GM23338 (cell line): ENCODE measurements at regions not wholly inside any gene's neighbourhood (a gene's known extent, or its start where the extent isn't known, plus 50 kb on each side); places are given as distances from the start of the nearest gene placed in this dataset.

Source experiments
- ATAC-seq: fragments of 200-7000 bp; cut with Tn5 transposase; 3 replicates; pipeline ENCODE4 v1.9.1; 2020
- DNase-seq: peaks from one replicate; pipeline ENCODE4 v3.0.0-alpha.2; 2015; ENCODE audit warnings: low spot score
- H2AFZ ChIP-seq: fragments of 200-600 bp; sonication (generic); 2 replicates; pipeline ENCODE4 v1.8.0; 2016; ENCODE audit warnings: antibody characterized with exemption, mild to moderate bottlenecking, moderate library complexity
- H3F3A ChIP-seq: fragments of 200-600 bp; sonication (generic); replicated peaks from 2 replicates; pipeline ENCODE4 v1.8.0; 2017; ENCODE audit warnings: antibody characterized with exemption, mixed run types, low read depth
- H3K27ac ChIP-seq: fragments of 200-600 bp; sonication (generic); 2 replicates; pipeline ENCODE4 v1.6.1; 2016; ENCODE audit warnings: low read depth
- H3K27me3 ChIP-seq: fragments of 200-600 bp; sonication (generic); 2 replicates; pipeline ENCODE4 v1.8.0; 2016; ENCODE audit warnings: mild to moderate bottlenecking, mixed run types, moderate library complexity; ENCODE audit not compliant: insufficient read depth
- H3K36me3 ChIP-seq: fragments of 200-600 bp; sonication (generic); 2 replicates; pipeline ENCODE4 v1.8.0; 2016; ENCODE audit warnings: mild to moderate bottlenecking; ENCODE audit not compliant: insufficient read depth
- H3K4me1 ChIP-seq: fragments of 200-600 bp; sonication (generic); 2 replicates; pipeline ENCODE4 v1.8.0; 2016; ENCODE audit warnings: mild to moderate bottlenecking, moderate library complexity; ENCODE audit not compliant: insufficient read depth
- H3K4me2 ChIP-seq: fragments of 200-600 bp; sonication (generic); 2 replicates; pipeline ENCODE4 v1.7.1; 2017; ENCODE audit warnings: mixed run types
- H3K4me3 ChIP-seq: fragments of 200-600 bp; sonication (generic); 2 replicates; pipeline ENCODE4 v1.6.1; 2016; ENCODE audit warnings: mixed run types
- H3K79me2 ChIP-seq: fragments of 200-600 bp; sonication (generic); replicated peaks from 2 replicates; pipeline ENCODE4 v1.8.0; 2017; ENCODE audit warnings: mild to moderate bottlenecking; ENCODE audit not compliant: insufficient read depth
- H3K9me2 ChIP-seq: fragments of 200-600 bp; sonication (generic); 2 replicates; pipeline ENCODE4 v1.8.0; 2017; ENCODE audit not compliant: insufficient read depth
- H4K20me1 ChIP-seq: fragments of 200-600 bp; sonication (generic); replicated peaks from 2 replicates; pipeline ENCODE4 v1.8.0; 2017; ENCODE audit warnings: mild to moderate bottlenecking; ENCODE audit not compliant: insufficient read depth
- H3K27ac Mint-ChIP-seq: 2 replicates; pipeline ENCODE4 v1.8.0; 2020; ENCODE audit warnings: inconsistent platforms, mild to moderate bottlenecking, moderate library complexity, mixed read lengths
- H3K27me3 Mint-ChIP-seq: 3 replicates; pipeline ENCODE4 v1.8.0; 2022; ENCODE audit warnings: low read depth, mild to moderate bottlenecking, moderate library complexity, mixed read lengths, inconsistent platforms; ENCODE audit not compliant: insufficient read depth, poor library complexity
- H3K36me3 Mint-ChIP-seq: 3 replicates; pipeline ENCODE4 v1.8.0; 2021; ENCODE audit warnings: low read depth, mild to moderate bottlenecking, inconsistent platforms, moderate library complexity, mixed read lengths
- H3K4me1 Mint-ChIP-seq: 3 replicates; pipeline ENCODE4 v1.8.0; 2020; ENCODE audit warnings: mild to moderate bottlenecking, inconsistent platforms, mixed read lengths
- H3K4me3 Mint-ChIP-seq: 3 replicates; pipeline ENCODE4 v1.8.0; 2021; ENCODE audit warnings: moderate library complexity, mild to moderate bottlenecking, inconsistent platforms, mixed read lengths
- H3K9me3 Mint-ChIP-seq: 3 replicates; pipeline ENCODE4 v1.8.0; 2020; ENCODE audit warnings: moderate library complexity, mild to moderate bottlenecking, inconsistent platforms, mixed read lengths
- CREB1 ChIP-seq: fragments of 250-450 bp; sonication (Bioruptor Pico); IDR thresholded peaks from 2 replicates; pipeline ENCODE4 v1.5.0; 2020; ENCODE audit warnings: low read depth, mild to moderate bottlenecking, moderate library complexity
- CTCF ChIP-seq, 2 experiments: fragments of 200-600 bp in 1 of 2; sonication (generic) in 1 of 2; conservative IDR thresholded peaks; 2 replicates each; pipeline versions ENCODE4 v1.5.1 to v1.6.1; 2016 to 2017; ENCODE audit warnings: antibody characterized with exemption in 2 of 2, low read depth in 2 of 2, mild to moderate bottlenecking in 2 of 2, moderate library complexity in 1 of 2
- ETS1 ChIP-seq: IDR thresholded peaks from 2 replicates; pipeline ENCODE4 v1.6.1; 2016; ENCODE audit warnings: antibody characterized with exemption
- EZH2 ChIP-seq: fragments of 200-600 bp; sonication (generic); IDR thresholded peaks from one replicate; pipeline ENCODE4 v1.8.0; 2017; ENCODE audit warnings: antibody characterized with exemption, mild to moderate bottlenecking, low read depth; ENCODE audit not compliant: unreplicated experiment
- EZH2phosphoT487 ChIP-seq: fragments of 200-600 bp; sonication (generic); IDR thresholded peaks from one replicate; pipeline ENCODE4 v1.8.1; 2018; ENCODE audit warnings: antibody characterized with exemption; ENCODE audit not compliant: unreplicated experiment
- JUNB ChIP-seq: IDR thresholded peaks from one replicate; pipeline ENCODE4 v1.6.1; 2016; ENCODE audit warnings: antibody characterized with exemption; ENCODE audit not compliant: unreplicated experiment
- NANOG ChIP-seq: IDR thresholded peaks from 2 replicates; pipeline ENCODE4 v1.6.1; 2016; ENCODE audit warnings: antibody characterized with exemption, borderline replicate concordance
- POLR2AphosphoS5 ChIP-seq: IDR thresholded peaks from 2 replicates; pipeline ENCODE4 v1.6.1; 2016; ENCODE audit warnings: antibody characterized with exemption, low read depth
- REST ChIP-seq: IDR thresholded peaks from one replicate; pipeline ENCODE4 v1.6.1; 2018; ENCODE audit warnings: antibody characterized with exemption; ENCODE audit not compliant: unreplicated experiment
- STAT1 ChIP-seq: IDR thresholded peaks from one replicate; pipeline ENCODE4 v1.6.1; 2016; ENCODE audit warnings: antibody characterized with exemption; ENCODE audit not compliant: unreplicated experiment
- ZNF114 ChIP-seq: fragments of 250-450 bp; sonication (Bioruptor Pico); IDR thresholded peaks from 2 replicates; pipeline ENCODE4 v1.5.0; 2020; ENCODE audit warnings: mild to moderate bottlenecking, moderate library complexity
- ZNF331 ChIP-seq: fragments of 250-450 bp; sonication (Bioruptor Pico); IDR thresholded peaks from 2 replicates; pipeline ENCODE4 v1.5.0; 2020; ENCODE audit warnings: low read depth, mild to moderate bottlenecking, moderate library complexity

GRCh38 chr18:56373601-56374000 is 264.8 kb downstream of the TXNL1 start:
- Histone ChIP-seq H3K4me2 (no peak overlapping the region), H3F3A (no peaks in the 10 kb centered on the region), H3K36me3 (no peaks in the 10 kb centered on the region), H4K20me1 (no peaks in the 10 kb centered on the region), H3K79me2 (no peaks in the 10 kb centered on the region), H3K4me3 (no peak overlapping the region), H3K27me3 (no peaks in the 10 kb centered on the region), H3K27ac (no peak overlapping the region), H2AFZ (peak overlapping the region; percentile 48; the same call in 1 of the 2 replicates), H3K4me1 (0 out of 2 replicates have a peak, but pooled peaks cover 3% of the 10 kb centered on the region), H3K9me2 (no peaks in the 10 kb centered on the region)
- Mint-ChIP-seq H3K36me3 (no peaks in the 10 kb centered on the region), H3K27ac (no peak overlapping the region), H3K4me3 (no peak overlapping the region), H3K9me3 (no peaks in the 10 kb centered on the region), H3K4me1 (peaks cover 3% of the 10 kb centered on the region; the same call in 2 of the 3 replicates), H3K27me3 (no peaks in the 10 kb centered on the region)
- no peak for DNase-seq
- ATAC-seq: no peak
- TF ChIP-seq POLR2AphosphoS5 (no peak), EZH2 (no peak), CREB1 (CRISPR knock-in tag) (no peak), CTCF (conservative IDR thresholded peaks at IDR 0.05; ENCODE audit: low read depth in 2 of 2) (no peak), ZNF331 (CRISPR knock-in tag) (no peak), STAT1 (no peak), NANOG (no peak), EZH2phosphoT487 (no peak), JUNB (no peak), REST (no peak), ZNF114 (CRISPR knock-in tag) (no peak)

GRCh38 chr18:56368066-56368465 is 270.3 kb downstream of the TXNL1 start:
- no peaks in the 10 kb centered on the region for H3K27me3 Mint-ChIP-seq
- Histone ChIP-seq H3F3A (no peaks in the 10 kb centered on the region), H3K4me3 (no peak overlapping the region), H4K20me1 (no peaks in the 10 kb centered on the region), H3K9me2 (peaks cover 10% of the 10 kb centered on the region), H3K27me3 (no peaks in the 10 kb centered on the region), H2AFZ (no peak overlapping the region), H3K36me3 (peaks cover 8% of the 10 kb centered on the region), H3K4me2 (no peak overlapping the region), H3K27ac (no peak overlapping the region), H3K4me1 (0 out of 2 replicates have a peak, but pooled peaks cover 3% of the 10 kb centered on the region), H3K79me2 (no peaks in the 10 kb centered on the region)
- ATAC-seq (no peak), DNase-seq (no peak)
- 0 out of 3 replicates have a peak, but pooled peaks cover 7% of the 10 kb centered on the region for H3K4me1 Mint-ChIP-seq
- H3K27ac Mint-ChIP-seq: no peak overlapping the region
- peaks cover 4% of the 10 kb centered on the region; the same call in 1 of the 3 replicates for H3K9me3 Mint-ChIP-seq
- peaks cover 6% of the 10 kb centered on the region; the same call in 1 of the 3 replicates for H3K36me3 Mint-ChIP-seq
- H3K4me3 Mint-ChIP-seq: no peak overlapping the region
- TF ChIP-seq ETS1 (no peak), NANOG (no peak), EZH2phosphoT487 (no peak)
